M059J (cell line): ENCODE measurements at regions not wholly inside any gene's neighbourhood (a gene's known extent, or its start where the extent isn't known, plus 50 kb on each side); places are given as distances from the start of the nearest gene placed in this dataset.

Experiments
- DNase-seq: peaks from one replicate; pipeline ENCODE4 v3.0.0-alpha.2; 2012; ENCODE audit warnings: low read depth

GRCh38 chr13:30031488-30031887 is 181.1 kb upstream of the UBL3 start:
- no peak for DNase-seq

- no peak for DNase-seq
Observed at GRCh38 chr13:30030141-30030750, 179.8 kb upstream of the UBL3 start.

DNA sequence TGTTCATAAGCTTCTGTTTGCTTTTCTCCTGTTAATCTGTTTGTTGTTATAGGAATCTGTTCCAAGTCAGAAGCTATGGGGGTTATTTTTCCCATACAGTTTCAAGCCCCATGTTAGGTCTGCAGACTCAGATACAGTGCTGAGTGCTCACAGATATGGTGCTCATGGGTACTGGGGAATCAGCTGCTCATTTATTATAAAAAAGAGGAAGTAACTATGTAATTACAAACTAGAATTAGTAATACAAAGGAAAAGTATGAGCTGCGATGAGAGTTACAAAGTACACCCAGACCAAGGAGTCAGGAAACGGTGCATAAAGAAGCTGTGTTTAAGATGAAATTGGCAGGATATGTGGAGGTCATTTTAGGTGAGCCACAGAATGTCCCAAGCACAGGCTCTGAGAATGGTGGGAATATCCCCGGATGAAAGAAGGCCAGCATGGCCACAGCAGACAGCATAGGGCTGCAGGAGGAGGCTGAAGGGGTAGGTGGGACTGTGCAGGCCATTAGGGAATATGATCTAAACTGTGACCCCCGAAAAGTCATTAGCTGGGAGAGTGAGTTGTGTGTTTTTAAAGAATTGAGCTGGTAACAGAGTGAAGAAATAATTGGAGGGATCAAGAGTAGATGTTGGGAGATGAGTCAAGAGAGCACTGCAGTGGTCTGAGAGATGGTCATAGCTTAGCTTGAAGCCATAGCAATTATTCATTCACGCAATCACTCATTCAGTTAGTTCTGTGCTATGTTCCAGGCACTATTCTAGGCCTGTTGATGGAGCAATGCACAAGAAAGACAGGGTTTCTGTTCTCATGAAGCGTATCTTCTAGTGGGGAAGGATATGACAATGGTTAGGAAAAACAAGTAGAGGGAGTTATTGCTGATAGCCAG is 177.4 kb upstream of the UBL3 start:
- peak; percentile 21 for DNase-seq

GRCh38 chr13:30026909-30027308 is 176.5 kb upstream of the UBL3 start:
- no peak for DNase-seq

- peak; percentile 85 for DNase-seq
Observed at GRCh38 chr13:30026093-30026492, 175.7 kb upstream of the UBL3 start.

GRCh38 chr13:30025351-30025750 is 174.9 kb upstream of the UBL3 start:
- no peak for DNase-seq

DNA sequence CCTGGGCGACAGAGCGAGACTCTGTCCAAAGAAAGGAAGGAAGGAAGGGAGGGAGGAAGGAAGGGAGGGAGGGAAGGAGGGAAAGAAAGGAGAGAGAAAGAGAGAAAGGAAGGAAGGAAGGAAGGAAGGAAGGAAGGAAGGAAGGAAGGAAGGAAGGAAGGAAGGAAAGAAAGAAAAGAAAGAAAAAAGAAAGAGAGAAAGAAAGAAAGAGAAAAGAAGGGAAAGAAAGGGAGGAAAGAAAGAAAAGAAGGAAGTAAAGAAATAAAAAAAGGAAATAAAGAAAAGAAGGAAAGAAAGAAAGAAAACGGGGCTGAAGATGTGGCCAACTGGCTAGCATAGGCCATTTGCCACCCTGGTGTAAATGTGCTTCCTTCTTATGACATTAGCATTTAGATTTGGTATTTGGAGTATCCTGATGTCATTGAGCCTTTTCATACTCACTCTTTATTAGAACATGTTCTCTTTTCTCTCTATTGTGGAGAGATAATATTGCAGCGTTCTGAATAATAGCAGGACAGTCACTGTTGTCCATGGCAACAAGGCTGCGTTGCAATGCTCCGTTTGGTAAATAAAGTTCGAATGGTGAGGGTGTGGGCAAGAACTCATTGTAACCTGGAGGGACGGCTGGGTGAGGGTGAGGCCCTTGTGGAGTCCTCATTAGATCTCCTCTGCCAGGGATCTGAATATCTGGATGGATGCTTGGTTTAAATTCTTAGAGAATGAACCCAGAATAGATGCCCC is 173.9 kb upstream of the UBL3 start:
- no peak for DNase-seq

GRCh38 chr13:30023196-30023895 is 172.9 kb upstream of the UBL3 start:
- DNase-seq, result no peak

DNA sequence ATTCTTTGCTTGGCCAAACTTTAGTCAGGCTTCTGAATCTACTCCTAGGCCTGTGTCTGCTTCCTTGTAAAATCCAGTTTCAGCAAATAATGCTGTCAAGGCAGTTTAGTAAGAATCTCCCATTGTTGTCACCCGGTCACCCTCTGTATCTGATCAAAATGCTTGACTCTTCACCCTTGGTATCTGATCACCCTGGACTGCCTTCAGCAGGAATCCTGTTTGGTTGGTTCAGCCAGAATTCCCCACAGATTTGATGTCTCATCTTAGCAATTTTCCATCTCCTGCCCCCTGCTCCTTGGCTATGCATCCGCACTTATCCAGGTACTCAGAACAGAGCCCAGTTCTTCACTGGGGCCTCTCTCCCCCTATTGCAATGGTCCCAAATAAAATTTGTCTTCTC is 172.4 kb upstream of the UBL3 start:
- DNase-seq, result no peak

DNA sequence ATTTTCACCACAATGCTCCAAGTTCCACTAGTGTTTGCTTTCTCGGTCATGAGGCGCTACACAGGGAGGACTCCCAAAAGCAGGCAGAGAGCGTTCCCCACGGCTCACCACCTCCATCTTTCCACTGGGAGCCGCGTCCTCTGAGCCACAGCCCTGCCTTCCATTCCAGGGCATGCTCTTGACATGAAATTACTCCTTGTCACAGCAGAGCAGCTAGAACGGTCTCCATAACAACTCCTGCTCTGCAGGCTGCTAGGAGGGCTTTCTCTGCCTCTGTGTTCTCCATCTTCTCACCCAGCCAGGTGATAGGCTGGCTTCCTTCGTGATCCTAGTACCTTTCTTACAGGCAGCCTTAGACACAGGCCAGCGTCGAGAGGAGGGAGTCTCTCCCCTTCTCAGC is 171.8 kb upstream of the UBL3 start:
- DNase-seq, result no peak

GRCh38 chr13:30021611-30022010 is 171.2 kb upstream of the UBL3 start:
- DNase-seq, result no peak

- peak; percentile 61 for DNase-seq
Observed at GRCh38 chr13:30020726-30021312, 170.4 kb upstream of the UBL3 start.

GRCh38 chr13:30019648-30020626 is 169.5 kb upstream of the UBL3 start:
- no peak for DNase-seq

DNA sequence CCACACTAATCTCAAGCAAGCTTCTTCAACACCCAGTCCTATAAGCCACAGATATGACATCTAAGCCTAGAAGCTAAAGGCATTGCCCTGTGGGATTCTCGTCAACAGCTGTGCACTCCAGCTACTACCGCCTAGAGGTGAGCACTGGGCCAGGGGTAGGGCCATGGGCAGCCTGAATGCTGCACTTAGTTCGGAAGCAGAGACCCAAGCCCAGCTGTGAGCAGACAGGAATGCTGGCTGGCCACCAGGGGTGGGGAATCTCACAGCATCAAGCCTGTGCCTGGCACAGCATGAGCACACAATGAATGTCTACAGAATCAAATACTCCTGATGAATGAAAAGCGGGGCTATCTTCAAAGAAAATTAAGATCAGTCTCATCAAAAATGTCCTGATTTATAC is 167.5 kb upstream of the UBL3 start:
- no peak for DNase-seq

DNA sequence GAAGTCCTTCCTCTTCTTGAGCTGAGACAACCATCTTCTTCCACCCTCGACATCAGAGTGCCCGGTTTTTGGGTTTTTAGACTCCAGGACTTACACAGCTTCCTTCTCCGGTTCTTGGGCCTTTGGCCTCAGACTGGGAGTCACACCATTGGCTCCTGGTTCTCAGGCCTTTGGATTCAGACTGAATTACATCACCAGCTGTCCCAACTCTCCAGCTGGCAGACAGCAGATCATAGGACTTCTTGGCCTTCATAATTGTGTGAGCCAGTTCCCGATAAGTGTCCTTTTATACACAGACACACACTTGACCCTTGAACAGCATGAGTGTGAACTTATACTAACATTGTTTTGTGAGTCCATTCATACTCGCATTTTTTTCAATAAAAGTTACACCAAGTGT is 166.0 kb upstream of the UBL3 start:
- DNase-seq, result no peak

DNA sequence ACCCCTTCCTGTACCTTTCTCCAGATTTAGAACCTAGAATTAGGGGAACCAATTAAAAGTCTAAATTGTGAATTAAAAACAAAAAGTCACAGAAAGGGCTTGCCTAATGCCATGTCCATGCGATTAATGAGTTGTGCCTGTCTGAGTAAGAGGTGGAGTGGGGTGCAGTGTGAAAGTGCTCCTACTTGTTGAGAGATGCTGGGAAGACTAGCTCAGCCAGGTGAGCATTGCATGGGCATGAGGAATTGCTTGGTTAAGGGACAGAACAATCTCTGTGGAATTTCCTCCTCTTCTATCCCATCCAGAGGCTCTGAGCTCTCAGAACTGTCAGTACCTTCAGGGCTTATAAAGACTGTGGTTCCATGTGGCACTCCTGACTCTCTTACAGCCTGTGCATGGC is 159.0 kb upstream of the UBL3 start:
- no peak for DNase-seq

DNA sequence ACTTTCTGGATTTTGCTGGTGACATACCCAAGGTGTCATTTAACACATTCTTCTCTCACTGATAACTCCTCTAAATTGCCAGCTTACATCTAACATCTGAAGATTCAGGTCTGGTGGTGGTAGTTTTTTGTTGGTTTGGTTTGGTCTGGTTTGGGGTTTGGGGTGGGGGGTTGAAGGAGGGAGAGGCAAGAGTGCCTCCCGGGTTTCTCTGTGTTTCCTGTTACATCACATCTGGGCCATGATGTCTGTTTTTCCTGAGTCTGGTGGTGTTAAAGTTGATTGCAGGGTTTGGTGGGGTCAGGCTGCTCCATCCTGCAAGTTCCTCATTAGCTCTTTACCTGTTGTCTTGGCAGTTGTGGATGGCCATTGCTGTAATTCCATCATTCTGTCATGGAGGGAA is 155.8 kb upstream of the UBL3 start:
- no peak for DNase-seq

- DNase-seq, result no peak
Observed at GRCh38 chr13:30004204-30004603, 153.8 kb upstream of the UBL3 start.

- peak; percentile 90 for DNase-seq
Observed at GRCh38 chr13:30002577-30002976, 152.2 kb upstream of the UBL3 start.

- no peak for DNase-seq
Observed at GRCh38 chr13:30000370-30000765, 150.0 kb upstream of the UBL3 start.
